ENCODE measurements at regions not wholly inside any gene's neighbourhood (a gene's known extent, or its start where the extent isn't known, plus 50 kb on each side); places are given as distances from the start of the nearest gene placed in this dataset.

GRCh38 chr1:37130221-37130948 lies 96.1 kb upstream of the GRIK3 start:
- no peak for ATAC-seq

- ATAC-seq, result no peak
These were observed 97.0 kb upstream of the GRIK3 start for GRCh38 chr1:37131281-37131680.

GRCh38 chr1:37133276-37134145 lies 99.2 kb upstream of the GRIK3 start:
- no peak for ATAC-seq

GRCh38 chr1:37134599-37134998 lies 100.3 kb upstream of the GRIK3 start:
- ATAC-seq, result no peak

GRCh38 chr1:37135032-37135431 lies 100.7 kb upstream of the GRIK3 start:
- no peak for ATAC-seq

GRCh38 chr1:37137014-37137413 lies 102.7 kb upstream of the GRIK3 start:
- no peak for ATAC-seq

GRCh38 chr1:37137601-37138000 lies 103.3 kb upstream of the GRIK3 start:
- ATAC-seq, result no peak

GRCh38 chr1:37143800-37144199 lies 109.5 kb upstream of the GRIK3 start:
- no peak for ATAC-seq

- ATAC-seq, result no peak
These were observed 111.8 kb upstream of the GRIK3 start for GRCh38 chr1:37146071-37146470.

- ATAC-seq, result no peak
These were observed 113.1 kb upstream of the GRIK3 start for GRCh38 chr1:37147392-37147831.

- no peak for ATAC-seq
These were observed 113.6 kb upstream of the GRIK3 start for GRCh38 chr1:37147906-37148305.

GRCh38 chr1:37148663-37149062 lies 114.3 kb upstream of the GRIK3 start:
- ATAC-seq, result no peak

GRCh38 chr1:37149296-37149695 lies 115.0 kb upstream of the GRIK3 start:
- ATAC-seq, result no peak

GRCh38 chr1:37150986-37151385 lies 116.7 kb upstream of the GRIK3 start:
- no peak for ATAC-seq

GRCh38 chr1:37151789-37152188 lies 117.5 kb upstream of the GRIK3 start:
- no peak for ATAC-seq

GRCh38 chr1:37152491-37152890 lies 118.2 kb upstream of the GRIK3 start:
- no peak for ATAC-seq

- no peak for ATAC-seq
These were observed 119.1 kb upstream of the GRIK3 start for GRCh38 chr1:37153116-37154100.

GRCh38 chr1:37156646-37157045 lies 122.3 kb upstream of the GRIK3 start:
- ATAC-seq, result no peak

- ATAC-seq, result no peak
These were observed 123.3 kb upstream of the GRIK3 start for GRCh38 chr1:37157634-37158033.

- ATAC-seq, result no peak
These were observed 123.9 kb upstream of the GRIK3 start for GRCh38 chr1:37158113-37158749.

- ATAC-seq, result peak; percentile 22
These were observed 124.8 kb upstream of the GRIK3 start for GRCh38 chr1:37159102-37159501.

- ATAC-seq, result no peak
These were observed 126.9 kb upstream of the GRIK3 start for GRCh38 chr1:37161171-37161570.

Measured in esophagus mucosa (tissue), 1 donor.